ENCODE measurements at regions not wholly inside any gene's neighbourhood (a gene's known extent, or its start where the extent isn't known, plus 50 kb on each side); places are given as distances from the start of the nearest gene placed in this dataset.
"Not testable (repeated sequence)": the region's sequence is repeated elsewhere in the genome, so short reads cannot be mapped to it uniquely, and the experiment has no call there.

GRCh38 chr2:195572895-195573683 lies 83.9 kb upstream of the SLC39A10 start:
- DNase-seq (ENCODE audit: low spot score) = no peak

- DNase-seq (ENCODE audit: low spot score) = no peak
These were observed 86.7 kb upstream of the SLC39A10 start for GRCh38 chr2:195570329-195570728.

DNA sequence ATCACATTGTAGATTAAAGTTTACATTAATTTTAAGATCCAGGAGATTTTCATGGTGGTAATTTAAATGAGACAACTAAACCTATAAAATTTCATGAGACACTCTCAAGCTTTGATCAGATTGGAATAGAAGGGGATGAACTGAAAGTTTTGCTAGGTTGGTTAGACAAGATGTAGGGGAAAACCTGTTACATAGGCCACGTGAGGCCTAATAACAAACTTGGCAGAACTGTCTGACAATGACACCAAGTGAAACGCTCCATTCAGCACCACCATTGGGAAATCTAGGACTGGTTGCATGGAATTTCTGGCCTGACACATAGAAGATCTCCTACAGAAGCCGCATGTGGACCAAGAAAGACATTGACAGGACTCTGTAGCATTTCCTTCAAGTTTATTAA lies 87.8 kb upstream of the SLC39A10 start:
- no peak for DNase-seq (ENCODE audit: low spot score)

DNA sequence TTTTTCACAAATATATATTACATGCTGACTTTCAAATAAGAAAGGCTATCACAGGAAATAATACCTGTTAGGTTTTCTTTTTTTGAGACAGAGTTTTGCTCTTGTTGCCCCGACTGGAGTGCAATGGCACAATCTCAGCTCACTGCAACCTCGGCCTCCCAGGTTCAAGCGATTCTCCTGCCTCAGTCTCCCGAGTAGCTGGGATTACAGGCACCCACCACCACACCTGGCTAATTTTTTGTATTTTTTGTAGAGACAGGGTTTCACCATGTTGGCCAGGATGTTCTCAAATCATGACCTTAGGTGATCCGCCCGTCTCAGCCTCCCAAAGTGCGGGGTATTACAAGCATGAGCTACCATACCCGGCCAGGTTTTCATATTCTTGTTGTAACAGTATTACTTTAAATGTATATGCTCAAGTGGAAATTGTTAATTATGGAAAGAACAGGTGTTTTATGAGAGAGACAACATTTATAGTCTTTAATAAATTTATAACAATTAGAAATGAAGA lies 92.3 kb upstream of the SLC39A10 start:
- not testable (repeated sequence) for DNase-seq (ENCODE audit: low spot score)

DNA sequence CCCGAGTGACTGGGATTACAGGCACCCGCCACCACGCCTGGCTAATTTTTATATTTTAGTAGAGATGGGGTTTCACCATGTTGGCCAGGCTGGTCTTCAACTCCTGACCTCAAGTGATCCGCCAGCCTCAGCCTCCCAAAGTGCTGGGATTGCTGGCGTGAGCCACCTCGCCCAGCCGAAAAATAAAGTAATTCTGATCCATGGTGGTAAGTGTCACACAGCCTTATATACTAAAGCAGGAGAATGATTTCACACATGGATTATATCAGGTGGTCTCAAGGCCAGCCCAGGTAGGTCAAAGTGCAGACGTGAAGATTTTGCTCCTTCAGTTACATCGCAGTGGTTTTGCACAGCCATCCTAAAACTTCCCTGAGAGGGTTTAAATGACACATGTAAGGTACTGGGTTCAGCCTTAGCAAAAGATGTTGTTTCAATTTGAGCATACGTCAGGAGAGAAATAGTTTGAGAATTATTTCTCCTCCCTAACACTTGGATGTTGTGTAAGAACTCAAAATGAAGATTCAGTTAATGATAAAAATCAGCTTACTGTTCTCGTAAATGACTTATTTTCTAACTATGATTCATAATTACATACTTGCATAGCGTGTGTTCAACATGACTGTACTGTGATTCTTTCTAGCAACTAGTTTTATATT lies 93.0 kb upstream of the SLC39A10 start:
- DNase-seq (ENCODE audit: low spot score) = no peak

- DNase-seq (ENCODE audit: low spot score) = no peak
These were observed 94.2 kb upstream of the SLC39A10 start for GRCh38 chr2:195562570-195563566.

- no peak for DNase-seq (ENCODE audit: low spot score)
These were observed 95.7 kb upstream of the SLC39A10 start for GRCh38 chr2:195561116-195561921.

DNA sequence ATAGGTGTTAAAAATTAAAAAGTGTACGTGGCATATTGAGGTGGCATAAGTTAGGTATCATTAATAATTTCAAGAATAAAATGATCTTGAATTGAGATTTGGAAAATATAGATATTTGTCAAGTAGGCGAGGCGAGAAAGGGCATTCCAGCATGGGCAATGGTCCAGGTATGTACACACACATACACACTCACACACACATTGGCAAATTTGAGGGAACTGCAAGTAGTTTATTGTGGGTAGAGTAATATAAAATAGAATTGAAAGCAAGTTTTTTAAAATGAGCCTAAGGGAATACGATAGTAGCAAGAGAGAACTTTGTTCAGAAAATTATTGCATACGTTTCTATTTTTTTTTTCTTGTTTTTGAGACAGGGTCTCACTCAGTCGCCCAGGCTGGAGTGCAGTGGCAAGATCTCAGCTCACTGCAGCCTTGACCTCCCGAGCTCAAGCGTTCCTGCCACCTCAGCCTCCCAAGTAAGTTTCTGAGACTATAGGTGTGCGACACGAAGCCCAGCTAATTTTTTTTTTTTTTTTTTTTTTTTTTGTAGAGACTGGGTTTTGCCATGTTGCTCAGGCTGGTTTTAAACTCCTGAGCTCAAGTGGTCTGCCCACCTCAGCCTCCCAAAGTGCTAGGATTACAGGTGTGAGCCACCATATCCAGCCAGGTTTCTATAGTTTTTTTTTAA lies 96.7 kb upstream of the SLC39A10 start:
- DNase-seq (ENCODE audit: low spot score) = no peak

- no peak for DNase-seq (ENCODE audit: low spot score)
These were observed 97.6 kb upstream of the SLC39A10 start for GRCh38 chr2:195559431-195559914.

- no peak for DNase-seq (ENCODE audit: low spot score)
These were observed 101.1 kb upstream of the SLC39A10 start for GRCh38 chr2:195555971-195556370.

- no peak for DNase-seq (ENCODE audit: low spot score)
These were observed 104.4 kb upstream of the SLC39A10 start for GRCh38 chr2:195552581-195552980.

- DNase-seq (ENCODE audit: low spot score) = no peak
These were observed 108.7 kb upstream of the SLC39A10 start for GRCh38 chr2:195548198-195548940.

DNA sequence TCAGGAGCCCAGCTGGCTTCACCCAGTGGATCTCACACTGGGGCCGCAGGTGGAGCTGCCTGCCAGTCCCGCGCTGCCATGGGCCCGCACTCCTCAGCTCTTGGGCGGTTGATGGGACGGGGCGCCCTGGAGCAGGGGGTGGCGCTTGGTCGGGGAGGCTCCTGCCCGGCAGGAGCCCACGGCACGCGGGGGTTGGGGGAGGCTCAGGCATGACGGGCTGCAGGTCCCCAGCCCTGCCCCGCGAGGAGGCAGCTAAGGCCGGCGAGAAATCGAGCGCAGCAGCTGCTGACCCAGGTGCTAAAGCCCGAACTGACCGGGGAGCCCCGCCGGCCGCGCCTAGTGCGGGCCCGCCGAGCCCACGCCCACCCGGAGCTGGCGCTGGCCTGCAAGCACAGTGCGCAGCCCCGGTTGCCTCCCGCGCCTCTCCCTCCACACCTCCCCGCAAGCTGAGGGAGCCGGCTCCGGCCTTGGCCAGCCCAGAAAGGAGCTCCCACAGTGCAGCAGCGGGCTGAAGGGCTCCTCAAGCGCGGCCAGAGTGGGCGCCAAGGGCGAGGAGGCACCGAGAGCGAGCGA lies 109.7 kb upstream of the SLC39A10 start:
- not testable (repeated sequence) for DNase-seq (ENCODE audit: low spot score)

- no peak for DNase-seq (ENCODE audit: low spot score)
These were observed 111.2 kb upstream of the SLC39A10 start for GRCh38 chr2:195545811-195546210.

DNA sequence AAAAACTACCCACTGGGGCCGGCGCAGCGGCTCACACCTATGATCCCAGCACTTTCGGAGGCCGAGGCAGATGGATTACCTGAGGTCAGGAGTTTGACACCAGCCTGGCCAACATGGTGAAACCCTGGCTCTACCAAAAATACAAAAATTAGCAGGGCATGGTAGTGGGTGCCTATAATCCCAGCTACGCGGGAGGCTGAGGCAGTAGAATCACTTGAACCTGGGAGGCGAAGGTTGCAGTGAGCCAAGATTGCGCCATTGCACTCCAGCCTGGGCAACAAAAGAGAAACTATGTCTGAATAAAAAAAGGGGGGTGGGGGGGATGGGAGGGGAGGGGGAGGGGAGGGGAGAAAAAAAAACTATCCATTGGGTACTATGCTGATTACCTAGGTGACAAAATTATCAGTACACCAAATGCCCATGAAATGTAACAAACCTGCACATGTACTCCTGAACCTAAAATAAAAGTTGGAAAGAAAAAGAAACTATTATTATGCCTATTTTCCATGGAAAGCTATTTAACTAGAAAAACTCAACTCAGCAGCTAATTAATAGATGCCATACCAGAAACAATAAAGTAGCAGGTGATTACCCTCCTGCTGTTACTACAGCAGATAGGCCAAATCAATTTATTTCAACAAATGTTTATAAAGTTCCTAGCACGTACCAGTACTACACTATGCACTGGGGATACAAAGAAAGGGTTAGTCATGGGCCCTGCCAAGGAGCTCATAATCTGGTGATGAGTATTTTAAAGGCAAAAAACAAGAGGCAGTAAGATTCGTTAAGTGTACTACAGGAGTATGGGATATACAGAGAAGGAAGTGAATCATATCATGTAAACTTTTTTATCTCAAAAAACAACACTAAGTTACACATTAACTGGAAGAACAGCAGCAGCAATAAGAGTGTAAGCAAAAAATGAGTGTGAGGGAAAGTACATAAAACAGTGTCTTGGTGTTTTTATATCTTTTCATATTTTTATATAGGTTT lies 112.8 kb upstream of the SLC39A10 start:
- no peak for DNase-seq (ENCODE audit: low spot score)

GRCh38 chr2:195543063-195543462 lies 114.0 kb upstream of the SLC39A10 start:
- no peak for DNase-seq (ENCODE audit: low spot score)

GRCh38 chr2:195542067-195542466 lies 115.0 kb upstream of the SLC39A10 start:
- no peak for DNase-seq (ENCODE audit: low spot score)

GRCh38 chr2:195538937-195539336 lies 118.1 kb upstream of the SLC39A10 start:
- DNase-seq (ENCODE audit: low spot score) = no peak

Measured in hematopoietic multipotent progenitor cell treated with erythropoietin and hydrocortisone succinate and interleukin-3 and kit ligand, for 15 days (in vitro differentiated cells).